Fibroblast of the aortic adventitia (primary cell): ENCODE measurements at regions not wholly inside any gene's neighbourhood (a gene's known extent, or its start where the extent isn't known, plus 50 kb on each side); places are given as distances from the start of the nearest gene placed in this dataset.

Source experiments
- DNase-seq: peaks from one replicate; pipeline ENCODE4 v3.0.0-alpha.2; 2010; ENCODE audit warnings: low read depth
- H3K4me3 ChIP-seq: 2 replicates; pipeline ENCODE4 v1.5.1; 2011; ENCODE audit warnings: low read depth, mild to moderate bottlenecking, control low read depth, low read length, moderate library complexity
- CTCF ChIP-seq: IDR thresholded peaks from 2 replicates; pipeline ENCODE4 v1.5.1; 2011; ENCODE audit warnings: mild to moderate bottlenecking, low read length, control low read depth, inconsistent platforms; ENCODE audit not compliant: insufficient read depth

DNA sequence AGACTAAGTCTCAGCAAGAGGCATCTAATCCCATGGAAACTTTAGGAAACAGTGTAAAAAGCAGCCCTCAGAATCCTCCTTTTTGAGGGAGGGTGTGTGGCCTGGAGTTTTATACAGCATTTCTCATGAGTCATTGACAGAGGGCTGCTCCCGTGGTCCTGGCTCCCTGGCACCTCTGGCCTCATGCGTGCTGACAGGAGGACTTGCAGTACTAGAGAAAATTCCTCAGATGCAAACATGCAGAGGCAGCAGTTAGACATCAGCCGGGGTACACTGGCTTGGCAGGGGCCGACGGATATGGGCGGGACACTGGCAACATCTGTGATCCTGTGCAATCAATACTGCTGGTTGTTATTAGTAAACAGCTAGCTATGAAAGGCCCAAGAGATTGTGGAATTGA, 925.1 kb upstream of the CELF2 start:
- DNase-seq: no peak
- no peak for TF ChIP-seq CTCF

GRCh38 chr10:10093021-10093420, 924.7 kb upstream of the CELF2 start:
- no peak overlapping the region for H3K4me3 ChIP-seq
- DNase-seq: no peak
- TF ChIP-seq CTCF: no peak

More for the DNA sequence above, 925.1 kb upstream of the CELF2 start:
- H3K4me3 ChIP-seq: no peak overlapping the region

- no peak for DNase-seq
- TF ChIP-seq CTCF: no peak
- no peak overlapping the region for H3K4me3 ChIP-seq
Measured at GRCh38 chr10:10094691-10095090, 923.0 kb upstream of the CELF2 start.

DNA sequence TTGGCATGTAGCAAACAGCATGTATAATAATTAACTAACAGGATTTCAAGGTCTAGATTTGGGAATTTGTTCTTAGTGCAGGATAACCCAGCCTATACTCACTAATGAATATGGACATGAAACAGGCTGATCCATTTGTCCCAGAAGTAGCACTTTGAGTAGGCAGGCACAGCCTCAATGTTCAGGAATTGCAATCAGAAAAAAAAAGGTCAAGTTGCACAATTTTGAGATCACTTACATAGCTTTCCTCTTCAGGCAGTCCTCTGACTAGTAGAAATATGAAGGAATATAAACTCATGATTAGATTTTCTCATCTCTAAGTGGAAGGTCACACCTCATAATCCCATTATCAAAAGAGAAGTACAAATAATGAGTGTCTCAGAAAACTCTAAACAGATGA, 921.4 kb upstream of the CELF2 start:
- DNase-seq: no peak
- TF ChIP-seq CTCF: no peak
- no peak overlapping the region for H3K4me3 ChIP-seq

DNA sequence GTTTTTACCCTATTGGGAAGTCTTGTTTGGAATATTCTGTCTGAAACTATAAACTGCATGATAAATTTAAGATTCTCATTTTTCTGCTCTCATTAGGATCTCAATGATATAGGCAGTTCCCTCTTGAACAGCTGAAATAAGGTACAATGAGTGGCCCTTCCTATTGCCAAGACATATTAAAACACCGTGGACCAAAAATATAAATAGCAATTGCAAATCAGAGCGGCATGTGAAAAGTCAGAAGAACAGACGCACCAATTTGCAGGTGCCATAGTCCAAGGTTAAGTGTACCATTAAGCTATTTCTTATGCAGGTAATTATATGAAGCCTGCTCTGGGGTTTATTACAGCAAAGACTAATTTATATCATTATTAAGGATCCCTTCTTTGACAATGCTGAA, 920.8 kb upstream of the CELF2 start:
- DNase-seq: no peak
- no peak for TF ChIP-seq CTCF

DNA sequence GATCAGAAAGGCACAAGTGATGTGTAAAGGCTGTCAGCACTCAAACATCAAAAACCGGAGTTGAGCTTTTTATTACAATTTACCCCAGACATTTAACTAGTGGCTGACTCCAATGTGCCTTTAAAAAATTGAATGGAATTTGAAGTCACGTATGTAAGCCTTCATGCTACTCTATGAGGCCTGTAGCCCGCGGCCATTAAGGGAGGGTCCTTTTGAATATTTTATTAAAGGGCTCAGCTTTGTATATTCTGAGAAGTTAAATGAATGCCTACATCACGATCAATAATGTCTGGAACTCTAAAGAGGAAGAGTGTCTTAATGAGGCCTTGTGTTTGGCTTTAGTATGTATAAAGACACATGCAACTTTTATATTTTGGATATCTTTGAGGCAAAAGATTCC, 916.6 kb upstream of the CELF2 start:
- no peak overlapping the region for H3K4me3 ChIP-seq
- no peak for DNase-seq
- no peak for TF ChIP-seq CTCF

More for the DNA sequence above, 920.8 kb upstream of the CELF2 start:
- no peak overlapping the region for H3K4me3 ChIP-seq

GRCh38 chr10:10110844-10111490, 906.7 kb upstream of the CELF2 start:
- H3K4me3 ChIP-seq: no peak overlapping the region
- no peak for DNase-seq
- TF ChIP-seq CTCF: no peak
